GM12878 (cell line): ENCODE measurements at regions not wholly inside any gene's neighbourhood (a gene's known extent, or its start where the extent isn't known, plus 50 kb on each side); places are given as distances from the start of the nearest gene placed in this dataset.

Experiments
- ATAC-seq: fragments of 200-7000 bp; cut with Tn5 transposase; 3 replicates; pipeline ENCODE4 v1.9.1; 2020; ENCODE audit warnings: mild to moderate bottlenecking, moderate library complexity
- BruUV-seq: library from RNA; stranded (reverse); fragments of 400-500 nt; replicated peaks from 2 replicates; lab custom pipeline; 2021; lab: Mats Ljungman, UMichigan
- CTCF ChIA-PET: fragments of 300-600 bp; sonication (Branson Sonifier 250); formaldehyde crosslinking; extraction: SDS; loops from one replicate; lab custom pipeline; 2021; ENCODE audit warnings: inconsistent platforms; lab: Yijun Ruan, JAX
- POLR2A ChIA-PET: fragments of 350-600 bp; formaldehyde crosslinking; extraction: SDS; loops from one replicate; lab custom pipeline; 2021; ENCODE audit warnings: inconsistent platforms; lab: Charles Lee
- RAD21 ChIA-PET: fragments of 300-600 bp; sonication (Branson Sonifier 250); formaldehyde crosslinking; loops from one replicate; lab custom pipeline; 2023; ENCODE audit warnings: antibody characterized with exemption; ENCODE audit not compliant: unreplicated experiment; lab: Charles Lee
- SMC1A ChIA-PET: fragments of 300-600 bp; sonication (Branson Sonifier 250); formaldehyde crosslinking; loops from one replicate; lab custom pipeline; 2023; ENCODE audit not compliant: unreplicated experiment, uncharacterized antibody; lab: Charles Lee
- DNase-seq: peaks from one replicate; pipeline ENCODE4 v3.0.0-alpha.2; 2011; ENCODE audit warnings: low read depth, low spot score
- FAIRE-seq: peaks from 3 replicates; lab custom pipeline; 2011; peaks lifted over from hg19 to GRCh38; lab: Jason Lieb, UNC
- H2AFZ ChIP-seq: 2 replicates; pipeline ENCODE4 v1.6.0; 2011; ENCODE audit warnings: low read depth, low read length, control low read depth; ENCODE audit not compliant: control insufficient read depth
- H3K27ac ChIP-seq: 2 replicates; pipeline ENCODE4 v1.5.1; 2011; ENCODE audit warnings: control low read depth; ENCODE audit not compliant: control insufficient read depth, insufficient read depth
- H3K27me3 ChIP-seq, 2 experiments: replicated peaks in 1 of 2; 2 replicates each; pipeline versions ENCODE4 v1.6.0 to v1.6.1; 2011; ENCODE audit warnings: low read length in 1 of 2; ENCODE audit not compliant: control insufficient read depth in 2 of 2, insufficient read depth in 2 of 2
- H3K36me3 ChIP-seq, 2 experiments: 2 replicates each; pipeline ENCODE4 v1.5.1; 2011; ENCODE audit warnings: low read length in 1 of 2; ENCODE audit not compliant: control insufficient read depth in 2 of 2, insufficient read depth in 2 of 2
- H3K4me1 ChIP-seq: 2 replicates; pipeline ENCODE4 v1.6.1; 2011; ENCODE audit warnings: mild to moderate bottlenecking, low read length, moderate library complexity, mixed read lengths; ENCODE audit not compliant: control insufficient read depth, insufficient read depth
- H3K4me2 ChIP-seq: 2 replicates; pipeline ENCODE4 v1.6.0; 2011; ENCODE audit warnings: control low read depth; ENCODE audit not compliant: control insufficient read depth, insufficient read depth
- H3K4me3 ChIP-seq: fragments of 200-600 bp; sonication (generic); 2 replicates; pipeline ENCODE4 v1.5.1; 2016
- H3K79me2 ChIP-seq: 2 replicates; pipeline ENCODE4 v1.6.0; 2011; ENCODE audit warnings: low read length; ENCODE audit not compliant: control insufficient read depth, insufficient read depth
- H3K9ac ChIP-seq: 2 replicates; pipeline ENCODE4 v1.8.0; 2011; ENCODE audit warnings: low read length, control low read depth, mixed read lengths; ENCODE audit not compliant: control insufficient read depth, insufficient read depth
- H3K9me3 ChIP-seq: replicated peaks from 3 replicates; pipeline ENCODE4 v1.5.1; 2011; ENCODE audit warnings: mild to moderate bottlenecking, low read length; ENCODE audit not compliant: control insufficient read depth, insufficient read depth
- H4K20me1 ChIP-seq: 2 replicates; pipeline ENCODE4 v1.6.0; 2011; ENCODE audit not compliant: control insufficient read depth, insufficient read depth
- ASH2L ChIP-seq: fragments of 300-600, 200-600 bp; sonication (generic); IDR thresholded peaks from 2 replicates; pipeline ENCODE4 v1.6.1; 2017; ENCODE audit warnings: low read depth, mild to moderate bottlenecking, borderline replicate concordance
- BHLHE40 ChIP-seq, 2 experiments: fragments of 450-650 bp in 1 of 2; IDR thresholded peaks; 2 replicates each; pipeline ENCODE4 v1.6.1; 2011 to 2017; ENCODE audit warnings: low read depth in 2 of 2, borderline replicate concordance in 1 of 2, improper control_type of control experiment in 1 of 2, low read length in 1 of 2, mild to moderate bottlenecking in 1 of 2
- CEBPB ChIP-seq, 2 experiments: fragments of 150-350 bp in 1 of 2; IDR thresholded peaks; 2 replicates each; pipeline ENCODE4 v1.6.1; 2012 to 2014; ENCODE audit warnings: low read depth in 2 of 2, low read length in 2 of 2, borderline replicate concordance in 1 of 2, inconsistent platforms in 1 of 2
- CHD1 ChIP-seq: IDR thresholded peaks from 2 replicates; pipeline ENCODE4 v1.6.1; 2012; ENCODE audit warnings: low read depth, low read length, improper control_type of control experiment
- CHD2 ChIP-seq: IDR thresholded peaks from 2 replicates; pipeline ENCODE4 v1.6.1; 2011; ENCODE audit warnings: low read depth, low read length, improper control_type of control experiment, borderline replicate concordance
- CTCF ChIP-seq, 3 experiments: IDR thresholded peaks in 2 of 3; conservative IDR thresholded peaks in 1 of 3; 2 replicates each; pipeline ENCODE4 v1.5.1; 2011; ENCODE audit warnings: low read depth in 3 of 3, low read length in 3 of 3, mild to moderate bottlenecking in 3 of 3, control low read depth in 2 of 3, moderate library complexity in 2 of 3, inconsistent platforms in 1 of 3, mixed read lengths in 1 of 3; ENCODE audit not compliant: control insufficient read depth in 2 of 3, insufficient read depth in 1 of 3; ENCODE audit errors: extremely low read depth in 1 of 3
- EED ChIP-seq: sonication (generic); IDR thresholded peaks from 2 replicates; pipeline ENCODE4 v1.6.1; 2016; ENCODE audit warnings: antibody characterized with exemption, low read depth
- GATAD2B ChIP-seq: fragments of 450-650 bp; conservative IDR thresholded peaks from 2 replicates; pipeline ENCODE4 v1.6.1; 2017; ENCODE audit warnings: low read depth, mild to moderate bottlenecking, moderate library complexity
- MTA2 ChIP-seq: fragments of 450-650 bp; IDR thresholded peaks from 2 replicates; pipeline ENCODE4 v1.6.1; 2016; ENCODE audit warnings: low read depth, mild to moderate bottlenecking, moderate library complexity
- NFIC ChIP-seq: IDR thresholded peaks from 2 replicates; pipeline ENCODE4 v1.6.1; 2012; ENCODE audit warnings: low read depth, mild to moderate bottlenecking, inconsistent platforms, low read length, moderate library complexity
- NKRF ChIP-seq: fragments of 450-650 bp; conservative IDR thresholded peaks from 2 replicates; pipeline ENCODE4 v1.6.1; 2017; ENCODE audit warnings: mild to moderate bottlenecking, moderate library complexity
- RB1 ChIP-seq: fragments of 450-650 bp; formaldehyde crosslinking; IDR thresholded peaks from 2 replicates; pipeline ENCODE4 v1.6.1; 2017; ENCODE audit warnings: mild to moderate bottlenecking, borderline replicate concordance
- RBBP5 ChIP-seq: fragments of 200-600 bp; sonication (generic); conservative IDR thresholded peaks from 2 replicates; pipeline ENCODE4 v1.6.1; 2016
- RUNX3 ChIP-seq: IDR thresholded peaks from 2 replicates; pipeline ENCODE4 v1.6.1; 2012; ENCODE audit warnings: low read length, inconsistent platforms
- SIN3A ChIP-seq: IDR thresholded peaks from 2 replicates; pipeline ENCODE4 v1.6.1; 2012; ENCODE audit warnings: low read depth, low read length, improper control_type of control experiment
- SUZ12 ChIP-seq: fragments of 200-600 bp; sonication (generic); IDR thresholded peaks from one replicate; pipeline ENCODE4 v1.6.1; 2018; ENCODE audit warnings: antibody characterized with exemption, mild to moderate bottlenecking; ENCODE audit not compliant: unreplicated experiment
- TCF3 ChIP-seq: IDR thresholded peaks from 2 replicates; pipeline ENCODE4 v1.6.1; 2012; ENCODE audit warnings: low read depth, mild to moderate bottlenecking, low read length, borderline replicate concordance; ENCODE audit not compliant: insufficient read depth
- ZNF274 ChIP-seq: IDR thresholded peaks from one replicate; pipeline ENCODE4 v1.8.0; 2011; ENCODE audit not compliant: insufficient read length, insufficient read depth
- in situ Hi-C: fragments of 300-500 bp; cut with MboI; formaldehyde crosslinking; loops from 9 replicates; pipeline ENCODE4 v1.14.3; 2018; ENCODE audit warnings: mixed read lengths
- intact Hi-C: fragments of 100-400 bp; cut with micrococcal nuclease; formaldehyde crosslinking; loops from one replicate; pipeline ENCODE4 v1.14.2; 2022; ENCODE audit not compliant: unreplicated experiment

GRCh38 chr4:89166971-89167475, 55.7 kb downstream of the TIGD2 start:
- intact Hi-C loops, result no loop called here
- in situ Hi-C loops, result no loop called here
- RAD21 ChIA-PET, result no interaction called here

More at GRCh38 chr4:89166971-89167475, 55.7 kb downstream of the TIGD2 start:
- no peak for FAIRE-seq
- H3K9me3 ChIP-seq, result no peaks in the 10 kb centered on the region
- H3K4me1 ChIP-seq, result no peaks in the 10 kb centered on the region
- H3K4me3 ChIP-seq, result no peak overlapping the region
- H3K4me2 ChIP-seq, result no peak overlapping the region
- H3K27me3 ChIP-seq, result peaks cover 0 to 2% of the 10 kb centered on the region in 2 experiments; a peak in 2 of 4 replicates
- H2AFZ ChIP-seq, result no peak overlapping the region
- no peaks in the 10 kb centered on the region for H3K79me2 ChIP-seq
- no peak overlapping the region for H3K27ac ChIP-seq
- TF ChIP-seq BHLHE40 (IDR thresholded peaks at IDR 0.05; ENCODE audit: borderline replicate concordance in 1 of 2, low read depth in 2 of 2, low read length in 1 of 2) (no peak), CHD1 (no peak), NKRF (no peak), TCF3 (no peak), EED (no peak), MTA2 (no peak), NFIC (no peak), GATAD2B (no peak), CHD2 (no peak), RBBP5 (no peak), RUNX3 (no peak), CEBPB (IDR thresholded peaks at IDR 0.05; ENCODE audit: borderline replicate concordance in 1 of 2, low read depth in 2 of 2, low read length in 2 of 2) (no peak), CTCF (IDR thresholded peaks at IDR 0.05 in 2 of 3, conservative IDR thresholded peaks at IDR 0.05 in 1 of 3; ENCODE audit: control insufficient read depth in 2 of 3, extremely low read depth in 1 of 3, insufficient read depth in 1 of 3, low read depth in 3 of 3, low read length in 3 of 3) (no peak), ASH2L (no peak), SUZ12 (no peak), SIN3A (no peak), RB1 (no peak), ZNF274 (no peak)
- no peaks in the 10 kb centered on the region for H4K20me1 ChIP-seq
- no peak for DNase-seq
- BruUV-seq, result no TSS peak
- H3K9ac ChIP-seq, result no peak overlapping the region
- no peaks in the 10 kb centered on the region for H3K36me3 ChIP-seq
- ChIA-PET SMC1A (interaction anchor here (1.3 to 1.5 kb wide), 2 partner anchors 24 to 59 kb away, joined by 3 read pairs; no protein-coding TSS in a partner anchor), POLR2A (no interaction called here), CTCF (no interaction called here)
- no peak for ATAC-seq
